ENCODE measurements at regions not wholly inside any gene's neighbourhood (a gene's known extent, or its start where the extent isn't known, plus 50 kb on each side); places are given as distances from the start of the nearest gene placed in this dataset.
"Not testable (repeated sequence)": the region's sequence is repeated elsewhere in the genome, so short reads cannot be mapped to it uniquely, and the experiment has no call there.

GRCh38 chr5:67836496-67836895 is 379.1 kb upstream of the PIK3R1 start:
- not testable (repeated sequence) for TF ChIP-seq CTCF (IDR thresholded peaks at IDR 0.05; ENCODE audit: insufficient read depth, low read depth, low read length); EZH2 (IDR thresholded peaks at IDR 0.05; ENCODE audit: insufficient read depth, low read length)

Data from astrocyte (in vitro differentiated cells and primary cell).